CD4-positive, alpha-beta T cell treated with Interleukin-15 for 1 hour (primary cell): ENCODE measurements at regions not wholly inside any gene's neighbourhood (a gene's known extent, or its start where the extent isn't known, plus 50 kb on each side); places are given as distances from the start of the nearest gene placed in this dataset.
"Not testable (repeated sequence)": the region's sequence is repeated elsewhere in the genome, so short reads cannot be mapped to it uniquely, and the experiment has no call there.

Experiments
- DNase-seq: peaks from one replicate; pipeline ENCODE4 v3.0.0-alpha.2; 2020

- no peak for DNase-seq
These were observed 176.5 kb downstream of the ABCA8 start for GRCh38 chr17:68778726-68779125.

DNA sequence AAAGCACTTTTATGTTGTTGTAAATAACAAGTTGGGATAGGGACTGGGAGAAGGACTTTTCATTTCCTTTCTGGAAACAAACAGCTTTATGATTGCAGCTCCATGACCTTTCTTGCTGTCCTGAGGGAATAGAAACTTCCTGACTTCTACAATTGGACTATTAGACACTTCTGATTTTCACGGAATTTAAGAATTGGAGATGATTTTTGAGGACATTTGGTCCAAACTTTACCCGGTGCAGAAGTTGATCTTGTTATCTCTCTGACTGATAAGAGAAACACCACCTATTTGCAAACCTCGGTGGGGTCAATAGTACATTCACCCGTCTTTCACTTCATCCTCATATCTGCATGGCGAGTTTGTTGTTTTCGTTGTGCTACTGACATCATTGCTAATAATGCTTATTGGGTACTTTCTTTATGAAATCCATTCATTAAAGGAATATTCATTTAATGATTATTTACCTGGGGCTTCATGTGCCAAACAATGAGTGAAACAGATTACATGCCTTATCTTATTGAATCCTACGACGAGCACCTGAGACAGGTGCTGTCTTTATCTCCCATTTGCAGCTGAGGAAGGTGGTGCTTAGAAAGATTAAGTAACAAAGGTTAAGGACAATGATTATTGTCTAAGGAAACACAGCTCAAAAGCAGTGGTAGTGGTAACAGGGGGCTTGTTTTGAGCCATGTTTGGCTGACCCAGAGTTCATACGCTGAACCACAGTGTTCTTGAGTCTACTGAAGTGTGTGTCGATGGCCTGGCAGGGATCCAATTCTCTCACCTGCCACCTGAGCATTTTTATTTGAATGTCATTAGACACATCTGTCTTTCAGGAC lies 176.9 kb upstream of the FAM20A start:
- no peak for DNase-seq

DNA sequence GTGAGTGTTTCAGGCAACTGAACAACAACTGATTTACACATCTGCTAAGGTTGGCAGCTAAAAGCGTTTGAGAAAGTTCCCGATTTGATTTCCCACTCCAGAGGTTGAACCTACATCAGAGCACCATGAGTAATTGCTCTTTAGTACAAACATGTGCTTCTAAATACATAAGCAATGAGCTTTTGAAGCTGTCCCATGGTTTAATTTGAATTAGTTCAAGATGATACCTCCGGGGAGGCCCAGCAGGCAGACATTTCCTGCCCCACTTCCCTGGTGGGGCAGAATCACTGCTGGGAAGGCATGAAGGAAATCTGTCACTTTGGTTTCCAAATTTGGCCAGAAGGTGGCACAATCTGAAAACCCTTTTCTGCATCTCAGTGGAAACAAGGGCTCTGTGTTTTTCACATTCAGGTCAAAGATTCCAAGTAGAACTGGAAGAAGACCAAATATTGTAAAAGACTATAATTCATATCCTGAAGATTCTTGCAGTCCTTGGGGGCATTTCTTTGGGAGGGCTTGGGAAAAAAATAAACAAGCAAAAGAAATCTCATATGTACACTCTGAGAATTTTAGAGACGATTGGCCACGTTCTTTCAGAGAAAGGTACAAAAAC lies 176.2 kb upstream of the FAM20A start:
- no peak for DNase-seq

- DNase-seq: no peak
These were observed 175.3 kb upstream of the FAM20A start for GRCh38 chr17:68776451-68776850.

- no peak for DNase-seq
These were observed 174.8 kb upstream of the FAM20A start for GRCh38 chr17:68775969-68776368.

- DNase-seq: no peak
These were observed 174.2 kb upstream of the FAM20A start for GRCh38 chr17:68775318-68775717.

GRCh38 chr17:68771867-68772515 lies 170.8 kb upstream of the FAM20A start:
- DNase-seq: no peak

GRCh38 chr17:68768804-68769203 lies 167.6 kb upstream of the FAM20A start:
- DNase-seq: no peak

DNA sequence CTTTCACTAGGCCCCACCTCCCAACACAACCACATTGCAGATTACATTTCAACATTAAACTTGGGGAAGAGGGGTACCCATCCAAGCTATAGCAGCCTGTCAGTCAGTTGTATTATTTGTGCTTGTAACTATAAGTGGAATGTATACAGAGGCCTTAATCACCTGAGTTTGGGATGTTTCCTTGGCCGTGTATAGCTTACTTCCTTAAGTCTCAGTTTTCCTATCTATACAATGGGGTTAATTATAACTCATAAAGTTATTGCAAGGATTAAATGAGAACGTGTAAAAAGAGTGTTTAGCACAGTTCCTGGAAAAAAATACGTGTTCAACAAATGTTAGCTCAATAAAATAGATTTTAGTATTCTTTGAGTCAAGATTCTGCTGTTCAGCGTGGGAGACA lies 165.5 kb upstream of the FAM20A start:
- no peak for DNase-seq

DNA sequence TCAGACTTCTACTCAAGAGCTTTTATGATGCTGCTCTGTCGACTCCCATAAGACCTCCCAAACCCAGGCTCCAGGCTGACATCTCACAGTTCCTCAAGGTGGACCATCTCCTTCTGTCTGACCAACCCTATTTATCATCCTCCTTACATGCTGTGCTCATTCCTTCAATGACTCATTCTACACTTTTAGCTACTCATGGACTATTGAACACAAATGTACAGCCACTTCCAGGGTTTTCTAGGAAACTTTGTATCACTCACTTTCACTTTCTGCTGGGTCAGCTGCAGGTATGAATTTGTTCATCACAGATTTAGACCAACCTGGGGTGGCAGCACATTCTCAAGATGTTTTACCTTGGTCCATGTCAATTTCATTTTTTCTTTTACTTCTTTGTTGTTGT lies 162.4 kb upstream of the FAM20A start:
- no peak for DNase-seq

DNA sequence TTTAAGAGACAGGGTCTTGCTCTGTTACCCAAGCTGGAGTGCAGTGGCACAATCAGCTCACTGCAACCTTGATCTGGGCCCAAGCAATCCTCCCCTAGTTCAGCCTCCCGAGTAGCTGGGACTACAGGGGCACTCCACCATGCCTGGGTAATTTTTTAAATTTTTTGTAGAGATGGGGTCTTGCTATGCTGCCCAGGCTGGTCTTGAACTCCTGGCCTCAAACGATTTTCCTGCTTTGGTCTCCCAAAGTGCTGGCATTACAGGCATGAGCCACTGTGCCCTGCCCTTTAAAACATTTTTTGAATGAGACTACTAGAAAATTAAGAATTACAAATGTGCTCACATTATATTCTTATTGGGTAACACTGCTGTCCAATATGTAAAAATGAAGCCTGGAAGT lies 161.7 kb upstream of the FAM20A start:
- no peak for DNase-seq

- no peak for DNase-seq
These were observed 158.9 kb upstream of the FAM20A start for GRCh38 chr17:68760141-68760475.

GRCh38 chr17:68759343-68760140 lies 158.4 kb upstream of the FAM20A start:
- peak; percentile 54 for DNase-seq

DNA sequence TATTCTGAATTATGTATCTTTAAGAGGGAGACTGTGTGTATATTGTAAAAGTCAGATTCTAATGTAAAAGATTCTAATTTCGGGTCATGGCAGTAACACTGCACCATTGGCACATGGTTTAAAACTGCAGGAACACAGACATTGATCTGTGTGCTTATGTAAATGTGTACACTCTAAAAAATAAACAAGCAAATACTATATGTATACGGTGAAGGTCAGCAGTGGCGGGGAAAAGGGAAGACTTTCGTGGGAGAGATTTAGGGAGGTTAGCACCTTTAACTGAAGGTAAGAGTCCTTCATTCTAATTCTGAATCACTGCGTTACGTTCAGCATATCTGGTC lies 157.8 kb upstream of the FAM20A start:
- no peak for DNase-seq

DNA sequence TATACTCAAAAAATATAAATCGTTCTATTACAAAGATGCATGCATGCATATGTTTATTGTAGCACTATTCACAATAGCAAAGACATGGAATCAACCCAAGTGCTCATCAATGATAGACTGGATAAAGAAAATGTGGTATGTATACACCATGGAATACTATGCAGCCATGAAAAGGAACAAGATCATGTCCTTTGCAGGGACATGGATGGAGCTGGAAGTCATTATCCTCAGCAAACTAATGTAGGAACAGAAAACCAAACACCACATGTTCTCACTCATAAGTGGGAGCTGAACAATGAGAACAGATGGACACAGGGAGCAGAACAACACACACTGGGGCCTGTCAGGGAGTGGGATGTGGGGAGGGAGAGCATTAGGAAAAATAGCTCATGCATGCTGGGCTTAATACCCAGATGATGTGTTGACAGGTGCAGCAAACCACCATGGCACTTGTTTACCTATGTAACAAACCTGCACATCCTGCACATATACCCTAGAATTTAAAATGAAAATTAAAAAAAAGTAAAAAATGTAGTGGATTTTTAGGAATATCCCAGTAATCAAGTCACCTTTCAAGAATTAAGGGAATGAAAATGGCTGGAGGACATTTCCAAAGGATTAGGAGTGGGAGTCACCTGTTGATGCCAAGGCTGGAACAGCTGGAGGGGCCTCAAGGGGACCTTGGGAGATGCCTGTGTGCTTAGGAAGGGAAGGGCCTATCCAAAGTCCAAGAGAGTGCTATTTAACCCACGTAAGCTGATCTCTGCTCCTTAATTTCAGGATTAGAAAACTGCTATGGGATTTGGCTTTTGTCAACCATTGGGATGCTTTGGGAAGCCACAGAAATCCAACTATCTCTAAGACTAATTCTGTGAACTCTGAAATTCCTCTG lies 156.9 kb upstream of the FAM20A start:
- not testable (repeated sequence) for DNase-seq

DNA sequence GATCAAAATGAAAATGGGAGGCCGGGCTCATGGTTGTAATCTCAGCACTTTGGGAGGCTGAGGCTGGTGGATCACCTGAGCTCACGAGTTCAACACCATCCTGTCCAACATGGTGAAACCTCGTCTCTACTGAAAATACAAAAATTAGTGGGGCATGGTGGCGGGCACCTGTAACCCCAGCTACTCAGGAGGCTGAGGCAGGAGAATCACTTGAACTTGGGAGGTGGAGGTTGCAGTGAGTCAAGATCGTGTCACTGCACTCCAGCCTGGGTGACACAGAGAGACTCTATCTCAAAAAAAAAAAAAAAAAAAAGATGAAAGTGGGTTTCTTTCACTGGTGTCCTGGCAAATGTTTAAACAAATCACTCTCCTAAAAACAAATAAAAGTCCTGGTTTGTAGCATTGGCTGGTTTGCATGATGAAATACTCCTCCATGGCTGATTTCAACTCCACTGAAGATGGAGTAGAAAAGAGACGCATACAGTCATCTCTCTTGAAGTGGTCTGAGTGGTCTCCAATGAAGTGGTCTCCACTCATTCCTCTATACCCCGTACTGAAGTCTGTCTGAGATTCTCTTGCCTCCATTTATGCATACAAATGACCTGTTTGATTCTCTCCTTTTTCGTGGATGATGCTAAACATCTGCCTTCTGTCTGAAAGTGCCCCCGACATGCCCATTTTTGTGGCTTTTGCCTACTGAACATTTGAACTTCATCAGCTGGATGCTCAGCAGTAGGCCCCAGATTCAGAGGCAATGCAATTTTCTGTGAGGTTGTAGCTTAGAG lies 153.0 kb upstream of the FAM20A start:
- DNase-seq: no peak

DNA sequence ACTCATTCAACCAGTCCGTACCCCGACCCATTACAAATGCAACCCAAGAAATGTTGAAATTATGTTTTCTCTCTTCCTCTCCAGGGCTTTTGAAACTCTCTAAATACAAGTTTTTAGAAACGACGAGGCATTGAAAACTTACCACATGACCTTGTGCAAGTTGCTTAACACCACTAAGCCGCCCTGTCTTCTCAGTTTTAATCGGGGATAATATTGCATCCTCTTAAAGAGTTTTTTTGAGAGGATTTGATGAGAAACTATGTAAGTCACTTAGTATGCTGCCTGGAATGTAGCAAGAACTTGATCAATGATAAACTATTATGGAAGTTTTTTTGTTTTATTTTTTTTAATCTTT lies 149.0 kb upstream of the FAM20A start:
- DNase-seq: no peak

GRCh38 chr17:68749349-68750207 lies 148.4 kb upstream of the FAM20A start:
- DNase-seq: no peak

GRCh38 chr17:68748381-68748780 lies 147.2 kb upstream of the FAM20A start:
- DNase-seq: no peak

DNA sequence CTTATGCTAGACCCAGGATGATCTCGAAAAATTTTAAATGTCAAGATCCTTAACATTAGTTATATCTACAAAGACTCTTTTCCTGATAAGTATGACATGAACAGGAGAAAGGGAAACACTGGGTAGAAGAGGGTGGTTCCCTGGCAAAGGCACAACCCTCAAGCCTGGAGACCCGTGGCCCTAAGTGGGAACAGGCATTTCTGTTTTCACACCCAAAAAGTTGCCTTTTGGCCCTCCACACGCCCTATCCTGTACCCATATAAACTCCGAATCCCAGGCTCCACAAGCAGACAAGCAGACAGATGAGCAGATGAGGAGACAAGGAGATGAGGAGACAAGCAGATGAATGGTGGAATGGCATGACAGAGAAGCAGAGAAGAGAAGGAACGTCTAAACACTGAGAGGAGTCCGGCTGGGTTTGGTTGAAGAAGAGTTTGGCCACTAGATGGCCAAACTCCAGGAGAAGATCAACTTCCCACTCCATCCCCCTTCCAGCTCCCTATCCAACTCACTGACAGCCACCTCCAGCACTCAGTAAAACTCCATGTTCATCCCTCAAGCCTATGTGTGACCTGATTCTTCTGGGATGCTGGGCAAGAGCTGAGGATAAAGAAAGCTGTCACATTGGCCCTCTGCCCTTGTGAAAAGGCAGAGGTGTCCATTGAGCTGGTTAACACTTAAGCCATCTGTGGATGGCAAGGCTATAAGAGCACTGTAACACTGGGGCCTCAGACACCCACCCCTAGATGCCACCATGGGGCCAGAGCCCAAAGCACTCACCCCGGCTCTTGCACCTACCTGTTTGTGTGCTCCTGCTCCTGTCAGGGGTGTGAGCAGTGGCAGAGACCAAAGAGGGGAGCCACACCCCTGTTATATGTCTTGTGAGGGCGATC lies 139.6 kb upstream of the FAM20A start:
- DNase-seq: no peak
